Right lobe of liver (tissue), 6 donors: ENCODE measurements at regions not wholly inside any gene's neighbourhood (a gene's known extent, or its start where the extent isn't known, plus 50 kb on each side); places are given as distances from the start of the nearest gene placed in this dataset.
"Not testable (repeated sequence)": the region's sequence is repeated elsewhere in the genome, so short reads cannot be mapped to it uniquely, and the experiment has no call there.

Experiments
- ATAC-seq, 4 donors: fragments of 200-7000 bp; cut with Tn5 transposase; one replicate each; pipeline ENCODE4 v1.9.1; 2020; ENCODE audit warnings: mild to moderate bottlenecking in 4 of 4, moderate library complexity in 4 of 4
- DNase-seq, 3 donors: peaks; one replicate each; pipeline ENCODE4 v3.0.0-alpha.2; 2020
- H3K27ac ChIP-seq, 3 donors: fragments of 200-600 bp; one replicate each; pipeline ENCODE4 v1.8.0; 2022
- H3K27me3 ChIP-seq, 2 donors: fragments of 200-600 bp; one replicate each; pipeline ENCODE4 v1.8.0; 2022
- H3K36me3 ChIP-seq, 4 donors: fragments of 200-600 bp; sonication (generic) in 1 of 4; one replicate each; pipeline versions ENCODE4 v1.5.1 to v1.8.0; 2017 to 2022; ENCODE audit warnings: control low read depth in 1 of 4
- H3K4me1 ChIP-seq, 4 donors: fragments of 200-600 bp; sonication (generic) in 1 of 4; one replicate each; pipeline versions ENCODE4 v1.5.1 to v1.8.0; 2017 to 2022; ENCODE audit warnings: control low read depth in 1 of 4
- H3K4me3 ChIP-seq, 3 donors: fragments of 200-600 bp; one replicate each; pipeline ENCODE4 v1.8.0; 2022
- H3K9me3 ChIP-seq, 4 donors: fragments of 200-600 bp; sonication (generic) in 1 of 4; one replicate each; pipeline versions ENCODE4 v1.5.1 to v1.8.0; 2017 to 2022; ENCODE audit warnings: control low read depth in 1 of 4
- POLR2A ChIP-seq: fragments of 450-650 bp; IDR thresholded peaks from one replicate; pipeline ENCODE4 v1.6.1; 2017; ENCODE audit warnings: antibody characterized with exemption, mild to moderate bottlenecking
- WGBS: methylation state at CpG from one replicate; pipeline ENCODE4 v1.1.6; 2018; ENCODE audit warnings: low coverage, low lambda C conversion rate; ENCODE audit not compliant: insufficient coverage; ENCODE audit errors: missing lambda C conversion rate; 5-methylcytosine and 5-hydroxymethylcytosine counted together
- intact Hi-C, 2 donors: fragments of 100-400 bp; cut with DNase I; formaldehyde crosslinking; loops; one replicate each; pipeline versions ENCODE4 v1.11.2 to v1.14.1; 2022
- TF ChIP-seq, protein P1 (sequence below), 4 donors: fragments of 200-600 bp in 3 of 4; fragments of 450-650 bp in 1 of 4; IDR thresholded peaks; one replicate each; pipeline versions ENCODE4 v1.5.1 to v1.8.0; 2016 to 2022; ENCODE audit warnings: antibody characterized with exemption in 4 of 4, mild to moderate bottlenecking in 2 of 4
- donor health status: DM: no; HTN: yes; CAD: no.
- donor health status: DM: no; HTN: no; CAD: no.
- donor health status: DM: no; HTN: no; CAD: no.
- donor health status: DM: no; HTN: yes; CAD: no.
- donor health status: DM: no; HTN: yes; CAD: no.

- no peak for TF ChIP-seq POLR2A
- TF ChIP-seq, protein P1, sequence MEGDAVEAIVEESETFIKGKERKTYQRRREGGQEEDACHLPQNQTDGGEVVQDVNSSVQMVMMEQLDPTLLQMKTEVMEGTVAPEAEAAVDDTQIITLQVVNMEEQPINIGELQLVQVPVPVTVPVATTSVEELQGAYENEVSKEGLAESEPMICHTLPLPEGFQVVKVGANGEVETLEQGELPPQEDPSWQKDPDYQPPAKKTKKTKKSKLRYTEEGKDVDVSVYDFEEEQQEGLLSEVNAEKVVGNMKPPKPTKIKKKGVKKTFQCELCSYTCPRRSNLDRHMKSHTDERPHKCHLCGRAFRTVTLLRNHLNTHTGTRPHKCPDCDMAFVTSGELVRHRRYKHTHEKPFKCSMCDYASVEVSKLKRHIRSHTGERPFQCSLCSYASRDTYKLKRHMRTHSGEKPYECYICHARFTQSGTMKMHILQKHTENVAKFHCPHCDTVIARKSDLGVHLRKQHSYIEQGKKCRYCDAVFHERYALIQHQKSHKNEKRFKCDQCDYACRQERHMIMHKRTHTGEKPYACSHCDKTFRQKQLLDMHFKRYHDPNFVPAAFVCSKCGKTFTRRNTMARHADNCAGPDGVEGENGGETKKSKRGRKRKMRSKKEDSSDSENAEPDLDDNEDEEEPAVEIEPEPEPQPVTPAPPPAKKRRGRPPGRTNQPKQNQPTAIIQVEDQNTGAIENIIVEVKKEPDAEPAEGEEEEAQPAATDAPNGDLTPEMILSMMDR (IDR thresholded peaks at IDR 0.05): no peak
- intact Hi-C loops: no loop called here
- no peaks in the 10 kb centered on the region for H3K4me1 ChIP-seq
- H3K27ac ChIP-seq: no peak overlapping the region
- H3K27me3 ChIP-seq: no peaks in the 10 kb centered on the region
- no peak overlapping the region for H3K4me3 ChIP-seq
- no peaks in the 10 kb centered on the region for H3K36me3 ChIP-seq
- ATAC-seq (peak in 2 of 4 donors; percentile 21 to 32), DNase-seq (no peak)
- 8% methylated on average over 2 of the region's 2 CpGs for WGBS
- H3K9me3 ChIP-seq: no peaks in the 10 kb centered on the region
Measured at GRCh38 chr5:50501491-50502228, 60.6 kb upstream of the EMB start.

DNA sequence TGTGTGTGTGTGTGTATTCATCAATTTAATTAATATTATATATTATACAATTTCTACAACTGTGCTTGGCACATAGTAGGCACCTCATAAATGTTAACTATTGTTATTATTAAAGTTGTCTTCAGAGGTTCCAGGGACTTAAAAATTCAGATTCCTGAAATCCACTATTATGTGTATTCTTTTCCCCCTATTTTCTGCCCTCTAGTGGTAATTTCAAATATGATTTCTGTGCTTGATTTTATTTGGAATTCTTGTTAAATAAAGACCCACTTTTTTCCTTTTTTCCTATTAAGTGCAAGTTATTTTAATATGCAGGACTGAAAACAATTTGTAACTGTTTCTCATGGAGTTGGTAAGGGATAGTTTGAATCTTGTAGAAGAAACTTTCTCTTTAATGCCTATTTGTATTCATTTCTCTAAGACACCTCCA lies 72.0 kb upstream of the EMB start:
- ATAC-seq, H3K27me3 ChIP-seq, H3K9me3 ChIP-seq, DNase-seq, H3K4me1 ChIP-seq, H3K36me3 ChIP-seq, H3K27ac ChIP-seq, H3K4me3 ChIP-seq, intact Hi-C loops: not testable (repeated sequence)
- TF ChIP-seq, protein P1 (IDR thresholded peaks at IDR 0.05): peak; percentile 15 to 44 (median 40)

DNA sequence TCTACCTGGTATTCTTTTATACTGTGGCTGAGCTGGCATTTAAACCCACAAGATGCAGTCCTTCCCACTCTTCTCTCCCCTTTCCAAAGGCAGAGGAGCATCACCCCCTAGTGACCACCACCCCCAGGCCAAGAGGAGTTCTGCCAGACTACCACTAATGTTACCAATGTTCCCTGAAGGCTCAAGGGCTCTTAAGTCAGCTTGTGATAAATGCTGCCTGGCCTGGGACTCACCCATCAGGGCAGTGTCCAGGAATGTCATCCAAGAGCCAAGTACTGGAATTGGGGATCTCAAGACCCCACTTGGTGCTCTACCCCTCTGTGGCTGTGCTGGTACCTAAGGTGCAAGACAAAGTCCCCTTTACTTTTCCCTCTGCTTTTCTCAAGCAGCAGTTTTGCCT lies 80.0 kb upstream of the EMB start:
- DNase-seq, H3K27me3 ChIP-seq, intact Hi-C loops, H3K27ac ChIP-seq, H3K4me3 ChIP-seq, H3K36me3 ChIP-seq, H3K4me1 ChIP-seq, ATAC-seq, H3K9me3 ChIP-seq: not testable (repeated sequence)

GRCh38 chr5:50527514-50528060 lies 86.5 kb upstream of the EMB start:
- H3K27ac ChIP-seq, H3K9me3 ChIP-seq, H3K4me3 ChIP-seq, intact Hi-C loops, ATAC-seq, H3K36me3 ChIP-seq, H3K4me1 ChIP-seq, H3K27me3 ChIP-seq, DNase-seq: not testable (repeated sequence)
- 33% methylated on average over 3 of the region's 3 CpGs for WGBS

- Histone ChIP-seq H3K36me3 (no peaks in the 10 kb centered on the region), H3K4me3 (no peak overlapping the region), H3K4me1 (no peaks in the 10 kb centered on the region), H3K27ac (no peak overlapping the region), H3K9me3 (no peaks in the 10 kb centered on the region), H3K27me3 (no peaks in the 10 kb centered on the region)
- TF ChIP-seq, protein P1 (IDR thresholded peaks at IDR 0.05): no peak
- TF ChIP-seq POLR2A: no peak
- 63% methylated on average over 6 of the region's 6 CpGs for WGBS
- no peak for DNase-seq
- ATAC-seq: no peak
- intact Hi-C loops: no loop called here
Measured at GRCh38 chr5:50535393-50535792, 94.3 kb upstream of the EMB start.

DNA sequence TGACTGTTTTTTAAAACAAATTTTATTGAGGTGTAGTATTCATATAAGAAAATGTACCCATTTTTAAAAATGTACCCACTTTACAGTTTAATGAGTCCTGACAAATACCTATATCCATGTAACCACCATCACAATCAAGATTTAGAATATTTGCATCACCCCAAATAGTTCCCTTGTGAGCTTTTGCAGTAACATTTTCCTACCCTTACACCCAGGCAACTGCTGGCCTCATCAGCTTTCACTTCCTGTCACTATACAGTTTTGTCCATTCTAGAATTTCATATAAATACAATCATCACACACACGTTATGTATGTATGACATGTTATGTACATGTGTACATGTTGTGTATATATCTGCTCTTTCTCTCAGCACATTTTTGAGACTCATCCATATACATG lies 96.4 kb upstream of the EMB start:
- 17% methylated on average over 1 of the region's 1 CpG for WGBS
- intact Hi-C loops, DNase-seq, H3K27ac ChIP-seq, H3K4me1 ChIP-seq, ATAC-seq, H3K36me3 ChIP-seq, H3K9me3 ChIP-seq, H3K4me3 ChIP-seq, H3K27me3 ChIP-seq: not testable (repeated sequence)
